ENCODE measurements at regions not wholly inside any gene's neighbourhood (a gene's known extent, or its start where the extent isn't known, plus 50 kb on each side); places are given as distances from the start of the nearest gene placed in this dataset.
"Not testable (repeated sequence)": the region's sequence is repeated elsewhere in the genome, so short reads cannot be mapped to it uniquely, and the experiment has no call there.

DNA sequence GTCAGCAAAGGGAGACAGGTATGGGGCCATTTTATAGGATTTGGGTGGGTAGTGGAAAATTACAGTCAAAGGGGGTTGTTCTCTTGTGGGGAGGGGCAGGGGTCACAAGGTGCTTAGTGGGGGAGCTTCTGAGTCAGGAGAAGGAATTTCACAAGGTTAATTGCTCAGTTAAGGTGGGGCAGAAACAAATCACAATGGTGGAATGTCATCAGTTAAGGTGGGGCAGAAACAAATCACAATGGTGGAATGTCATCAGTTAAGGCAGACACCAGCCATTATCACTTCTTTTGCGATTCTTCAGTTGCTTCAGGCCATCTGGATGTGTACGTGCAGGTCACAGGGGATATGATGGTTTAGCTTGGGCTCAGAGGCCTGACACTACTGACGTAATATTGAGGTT is 1077.6 kb downstream of the DNAJB9 start:
- DNase-seq: not testable (repeated sequence)

DNA sequence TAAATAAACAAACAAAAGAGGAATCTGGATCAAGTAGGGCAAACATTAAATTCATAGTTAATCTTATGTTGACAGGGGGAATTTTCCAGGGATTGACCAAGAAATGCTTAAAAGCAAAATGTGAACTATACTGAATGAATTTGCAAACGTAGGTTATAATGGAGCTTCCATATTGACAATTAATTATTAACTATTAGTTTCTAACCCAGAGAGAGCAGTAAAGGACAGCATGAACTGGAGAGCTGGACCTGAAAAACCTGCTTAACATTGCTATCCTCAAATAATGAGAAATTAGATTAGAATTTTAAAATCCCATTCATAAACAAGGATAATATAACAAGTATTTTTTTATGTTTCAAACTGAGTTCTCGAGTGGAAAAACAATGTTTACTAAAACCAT is 1089.6 kb downstream of the DNAJB9 start:
- DNase-seq: no peak

DNA sequence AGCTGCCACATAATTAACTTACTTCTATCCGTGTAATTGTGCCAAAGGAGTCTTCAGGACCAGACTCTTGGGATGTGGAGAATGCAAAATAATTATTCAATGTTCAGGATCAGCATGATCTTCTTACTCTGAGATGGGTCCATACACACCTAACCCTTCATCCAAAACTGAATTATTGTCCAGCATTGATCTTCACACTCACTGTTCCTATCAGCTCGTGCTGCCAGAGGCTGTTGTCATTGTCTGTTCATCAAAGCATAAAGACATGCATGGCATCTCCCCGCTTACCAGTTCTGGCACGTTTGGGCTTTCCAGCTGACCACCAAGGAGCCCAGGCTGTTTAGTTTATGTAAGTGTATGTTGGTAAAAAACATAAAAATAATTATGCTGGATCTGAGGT is 1090.7 kb downstream of the DNAJB9 start:
- DNase-seq: no peak

DNA sequence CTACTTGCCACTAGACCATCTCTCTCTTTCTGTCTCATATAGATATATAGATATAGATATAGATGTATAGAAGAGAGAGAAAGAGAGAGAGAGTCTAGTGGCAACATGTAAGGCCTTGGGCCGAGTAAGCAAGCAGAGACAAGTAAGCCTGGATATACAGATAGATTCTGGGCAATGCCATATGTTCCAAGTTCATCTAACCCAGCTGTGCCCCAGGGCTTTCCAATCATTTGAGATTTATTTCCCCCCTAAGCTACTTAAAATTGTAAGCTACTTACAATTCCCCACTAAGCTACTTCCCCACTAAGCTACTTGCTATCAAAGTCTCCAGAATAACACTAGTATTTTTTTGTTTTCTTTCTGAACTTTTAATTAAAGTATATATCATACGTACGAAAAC is 1094.1 kb downstream of the DNAJB9 start:
- no peak for DNase-seq

DNA sequence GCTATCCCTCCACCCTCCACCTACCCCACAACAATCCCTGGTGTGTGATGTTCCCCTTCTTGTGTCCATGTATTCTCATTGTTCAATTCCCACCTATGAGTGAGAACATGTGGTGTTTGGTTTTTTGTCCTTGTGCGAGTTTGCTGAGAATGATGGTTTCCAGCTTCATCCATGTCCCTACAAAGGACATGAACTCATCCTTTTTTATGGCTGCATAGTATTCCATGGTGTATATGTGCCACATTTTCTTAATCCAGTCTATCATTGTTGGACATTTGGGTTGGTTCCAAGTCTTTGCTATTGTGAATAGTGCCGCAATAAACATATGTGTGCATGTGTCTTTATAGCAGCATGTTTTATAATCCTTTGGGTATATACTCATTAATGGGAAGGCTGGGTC is 1117.6 kb downstream of the DNAJB9 start:
- DNase-seq: not testable (repeated sequence)

DNA sequence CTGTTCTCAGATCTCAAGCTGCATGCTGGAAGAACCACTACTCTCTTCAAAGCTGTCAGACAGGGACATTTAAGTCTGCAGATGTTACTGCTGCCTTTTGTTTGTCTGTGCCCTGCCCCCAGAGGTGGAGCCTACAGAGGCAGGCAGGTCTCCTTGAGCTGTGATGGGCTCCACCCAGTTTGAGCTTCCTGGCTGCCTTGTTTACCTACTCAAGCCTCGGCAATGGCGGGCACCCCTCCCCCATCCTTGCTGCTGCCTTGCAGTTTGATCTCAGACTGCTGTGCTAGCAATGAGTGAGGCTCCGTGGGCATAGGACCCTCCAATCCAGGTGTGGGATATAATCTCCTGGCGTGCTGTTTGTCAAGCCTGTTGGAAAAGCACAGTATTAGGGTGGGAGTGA is 1122.9 kb downstream of the DNAJB9 start:
- not testable (repeated sequence) for DNase-seq

DNA sequence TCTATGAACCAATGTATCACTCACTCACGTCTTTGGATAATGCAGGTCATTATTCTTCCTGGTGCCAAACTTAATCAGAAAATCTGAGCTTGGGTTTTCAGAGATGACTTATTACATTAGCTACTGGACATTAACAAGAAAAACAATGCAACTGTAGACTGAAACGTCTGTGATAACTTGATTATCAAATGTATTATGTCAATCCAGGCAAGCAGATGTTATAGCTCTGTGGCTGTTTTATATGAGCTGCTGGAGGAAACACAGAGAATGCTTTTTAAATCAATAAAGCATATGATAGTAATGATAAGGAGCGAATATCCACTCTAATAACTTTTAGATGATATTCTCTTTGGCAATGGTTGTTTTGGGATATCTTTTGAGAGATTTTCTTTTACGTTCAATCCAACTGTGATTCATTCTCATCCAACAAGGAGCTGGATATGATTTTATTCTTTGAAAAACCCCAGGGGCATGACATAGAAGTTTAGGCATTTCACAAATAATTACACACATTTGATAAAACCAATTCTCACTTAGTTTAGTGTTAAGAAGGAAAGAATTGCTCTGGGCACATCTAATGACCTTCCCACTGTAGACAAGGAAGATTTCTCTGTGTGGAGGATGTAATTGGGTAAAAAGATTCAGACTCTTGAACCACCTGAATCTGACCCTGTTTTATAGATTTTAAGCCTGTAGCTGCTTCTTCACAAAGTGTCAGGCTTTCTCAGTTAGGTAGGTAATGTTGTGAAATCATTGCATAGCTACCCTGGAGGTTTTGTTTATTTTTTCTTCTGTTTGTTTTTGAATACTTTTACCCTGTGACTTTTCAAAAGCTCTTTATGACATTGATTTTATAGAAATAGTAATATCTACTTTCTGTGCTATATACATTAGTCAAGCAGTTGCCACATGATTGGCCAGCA is 1124.7 kb downstream of the DNAJB9 start:
- no peak for DNase-seq

DNA sequence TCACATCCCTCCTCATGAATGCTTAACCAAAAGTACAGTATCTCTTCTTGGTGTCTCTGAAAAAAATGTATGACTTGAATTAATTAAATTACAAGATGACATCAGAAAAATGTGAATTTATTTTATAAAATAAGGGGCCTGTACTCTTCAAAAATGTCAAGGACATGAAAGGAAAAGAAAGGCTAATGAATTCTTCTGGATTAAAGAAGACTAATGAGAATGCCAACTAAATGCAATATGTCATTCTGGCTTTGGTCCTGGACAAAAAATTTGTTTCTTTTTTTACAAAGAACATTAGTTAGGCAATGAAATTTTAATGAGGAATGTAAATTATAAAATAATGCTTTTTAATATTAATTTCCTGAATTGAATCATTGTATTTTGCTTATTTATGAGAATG is 1125.7 kb downstream of the DNAJB9 start:
- no peak for DNase-seq

DNA sequence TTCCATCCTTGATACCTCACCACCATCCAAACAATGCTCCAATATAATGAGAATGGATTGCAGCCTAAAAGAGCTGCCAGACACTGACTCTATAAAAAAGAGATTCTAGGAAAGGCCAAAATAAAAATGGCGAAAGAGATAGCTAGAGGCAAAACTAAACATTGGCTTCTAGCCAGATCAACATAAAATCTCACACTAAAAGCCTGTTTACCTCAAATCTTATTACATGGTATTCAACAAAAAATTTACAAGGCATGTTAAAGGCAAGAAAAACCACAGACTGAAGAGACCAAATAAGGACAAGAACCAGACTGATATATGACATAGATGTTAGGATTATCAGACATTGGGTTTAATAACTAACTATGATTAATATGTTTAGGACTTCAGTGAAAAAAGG is 1127.0 kb downstream of the DNAJB9 start:
- no peak for DNase-seq

DNA sequence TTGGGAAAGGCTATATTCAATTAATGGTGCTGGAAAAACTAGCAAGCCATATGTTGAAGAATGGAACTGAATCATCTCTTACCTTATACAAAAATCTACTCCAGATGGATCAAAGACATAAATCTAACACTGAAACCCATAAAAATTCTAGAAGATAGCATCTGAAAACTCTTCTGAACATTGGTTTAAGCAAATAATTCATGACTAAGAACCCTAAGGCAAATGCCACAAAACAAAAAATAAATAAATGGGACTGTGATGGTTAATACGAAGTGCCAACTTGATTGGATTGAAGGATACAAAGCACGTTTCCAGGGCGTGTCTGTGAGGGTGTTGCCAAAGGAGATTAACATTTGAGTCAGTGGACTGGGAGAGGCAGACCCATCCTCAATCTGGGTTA is 1130.0 kb downstream of the DNAJB9 start:
- no peak for DNase-seq

DNA sequence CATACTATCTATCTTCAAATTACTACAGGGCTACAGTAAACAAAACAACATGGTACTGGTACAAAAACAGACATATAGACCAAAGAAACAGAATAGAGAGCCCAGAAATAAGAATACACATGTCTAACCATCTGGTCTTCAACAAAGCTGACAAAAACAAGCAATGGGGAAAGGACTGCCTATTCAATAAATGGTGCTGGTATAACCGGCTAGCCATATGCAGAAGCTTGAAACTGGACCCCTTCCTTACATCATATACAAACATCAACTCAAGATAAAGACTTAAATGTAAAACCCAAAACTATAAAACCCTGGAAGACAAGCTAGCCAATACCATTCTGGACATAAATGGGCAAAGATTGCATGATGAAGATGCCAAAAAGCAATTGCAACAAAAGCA is 1143.7 kb downstream of the DNAJB9 start:
- no peak for DNase-seq

DNA sequence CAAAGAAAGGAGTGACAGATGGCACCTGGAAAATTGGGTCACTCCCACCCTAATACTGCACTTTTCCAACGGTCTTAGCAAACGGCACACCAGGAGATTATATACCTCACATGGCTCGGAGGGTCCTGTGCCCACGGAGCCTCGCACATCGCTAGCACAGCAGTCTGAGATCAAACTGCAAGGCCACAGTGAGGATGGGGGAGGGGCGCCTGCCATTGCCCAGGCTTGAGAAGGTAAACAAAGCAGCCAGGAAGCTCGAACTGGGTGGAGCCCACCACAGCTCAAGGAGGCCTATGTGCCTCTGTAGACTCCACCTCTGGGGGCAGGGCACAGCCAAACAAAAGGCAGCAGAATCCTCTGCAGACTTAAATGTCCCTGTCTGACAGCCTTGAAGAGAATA is 1149.7 kb downstream of the DNAJB9 start:
- DNase-seq: not testable (repeated sequence)

DNA sequence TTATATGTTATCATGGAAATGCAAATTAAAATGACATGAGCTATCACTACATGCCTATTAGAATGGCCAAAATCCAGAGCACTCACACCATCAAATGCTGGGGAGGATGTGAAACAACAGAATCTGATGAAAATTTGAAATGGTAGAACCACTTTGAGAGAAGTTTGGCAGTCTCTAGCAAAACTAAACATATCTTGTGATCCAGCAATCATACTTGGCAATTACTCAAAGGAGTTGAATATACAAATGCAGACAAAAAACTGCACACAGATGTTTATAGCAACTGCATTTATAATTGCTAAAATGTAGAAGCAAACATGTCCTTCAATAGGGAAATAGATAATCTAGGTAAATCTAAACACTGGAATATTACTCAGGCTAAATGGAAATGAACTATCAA is 1164.9 kb downstream of the DNAJB9 start:
- DNase-seq: no peak

DNA sequence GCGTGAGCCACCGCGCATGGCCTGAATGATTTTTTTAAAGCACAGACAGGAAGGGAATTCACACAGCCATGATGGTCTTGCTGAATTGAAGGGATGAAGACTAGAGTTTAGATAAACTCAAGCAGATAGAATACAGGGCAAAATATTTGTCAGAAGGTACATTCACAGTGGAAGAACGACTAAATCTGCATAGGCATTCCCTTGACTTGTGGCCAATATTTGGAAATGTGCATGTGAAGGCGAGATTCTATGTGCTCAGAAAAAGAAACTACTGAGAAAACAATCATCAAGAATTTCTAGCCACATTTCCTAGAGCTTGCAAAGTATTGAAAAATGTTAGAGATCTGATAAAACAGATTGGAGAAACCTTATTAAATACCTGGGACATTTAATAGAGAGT is 1166.2 kb downstream of the DNAJB9 start:
- DNase-seq: no peak

DNA sequence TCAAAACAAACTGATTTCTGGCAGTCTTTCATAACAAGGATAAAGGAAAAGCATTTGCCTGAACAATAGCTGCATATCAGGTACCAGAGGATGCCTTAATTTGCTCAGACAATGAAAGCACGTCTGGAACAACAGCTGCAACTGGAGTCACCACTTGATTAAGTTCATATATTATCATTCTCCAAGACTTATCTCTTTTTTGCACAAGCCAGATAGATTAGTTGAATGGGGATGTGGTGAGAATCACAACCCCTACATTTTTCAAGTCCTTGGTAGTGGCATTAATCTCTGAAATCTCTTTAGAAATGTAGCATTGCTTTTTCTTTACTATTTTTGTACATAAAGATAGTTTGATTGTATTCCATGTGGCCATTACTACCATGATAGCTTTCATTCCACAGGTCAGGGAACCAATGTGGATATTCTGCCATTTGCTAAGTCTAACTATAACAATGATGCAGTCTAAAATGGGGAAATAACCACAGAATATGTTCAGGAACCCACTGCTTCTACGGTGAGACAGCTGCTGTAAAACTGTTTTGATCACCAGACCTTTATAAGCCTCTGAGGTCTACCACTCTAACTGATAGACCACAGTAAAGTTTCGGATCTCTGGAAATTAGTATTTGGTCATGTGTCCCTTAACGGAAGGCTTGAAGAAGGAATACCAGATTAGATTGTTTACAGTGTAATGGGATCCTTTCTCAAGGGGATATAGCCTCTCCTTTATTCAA is 1176.2 kb downstream of the DNAJB9 start:
- DNase-seq: no peak

DNA sequence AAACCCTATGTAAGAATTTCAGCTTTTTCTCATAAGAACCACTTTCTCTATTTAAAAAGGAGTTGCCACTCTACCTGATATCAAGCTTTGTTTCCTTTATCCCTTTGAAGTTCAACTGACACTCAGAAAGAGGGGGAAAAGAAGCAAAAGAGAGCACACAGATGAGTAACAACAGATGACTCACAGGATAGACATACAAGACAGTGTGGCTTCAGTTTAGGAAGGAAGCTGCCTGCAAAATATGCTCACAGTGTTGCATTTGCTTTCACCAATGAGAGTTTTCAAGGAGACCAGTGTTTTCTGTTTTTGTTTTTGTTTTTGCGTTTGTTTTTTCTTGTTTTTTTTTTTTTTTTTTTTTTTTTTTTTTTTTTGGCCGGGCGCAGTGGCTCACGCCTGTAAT is 1181.6 kb downstream of the DNAJB9 start:
- DNase-seq: no peak

DNA sequence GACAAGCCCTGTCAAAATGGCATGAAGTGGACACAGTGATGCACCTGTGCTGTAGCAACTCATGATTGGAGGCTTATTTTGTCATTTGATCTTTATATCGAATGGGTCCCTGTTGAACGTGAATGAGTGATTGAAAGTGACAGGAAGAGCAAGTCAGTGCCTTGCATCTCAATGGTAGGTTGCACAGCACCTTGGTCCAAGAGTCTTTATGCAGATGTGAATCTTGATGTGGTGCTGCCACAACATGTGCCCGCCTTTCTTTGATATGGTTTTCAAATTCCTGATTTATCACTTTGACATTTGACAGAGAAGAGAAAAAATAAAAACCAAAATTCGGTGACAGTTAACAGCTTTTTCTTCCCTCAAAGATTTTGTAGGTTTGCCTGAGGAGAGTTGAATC is 1182.4 kb downstream of the DNAJB9 start:
- DNase-seq: no peak

DNA sequence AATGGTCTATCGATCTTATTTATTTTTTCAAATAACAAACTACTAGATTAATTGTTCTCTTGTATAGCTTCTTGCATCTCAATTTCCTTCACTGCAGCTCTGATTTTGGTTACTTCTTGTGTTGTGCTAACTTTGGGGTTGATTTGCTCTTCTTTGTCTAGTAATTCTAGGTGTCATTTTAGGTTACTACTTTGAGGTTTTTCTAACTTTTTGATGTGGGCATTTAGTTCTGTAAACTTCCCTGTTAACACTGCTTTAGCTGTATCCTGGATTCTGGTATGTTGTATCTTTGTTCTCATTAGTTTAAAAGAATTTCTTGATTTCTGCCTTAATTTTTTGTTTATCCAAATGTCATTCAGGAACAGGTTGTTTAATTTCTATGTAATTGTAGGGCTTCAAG is 1188.0 kb downstream of the DNAJB9 start:
- DNase-seq: no peak

DNA sequence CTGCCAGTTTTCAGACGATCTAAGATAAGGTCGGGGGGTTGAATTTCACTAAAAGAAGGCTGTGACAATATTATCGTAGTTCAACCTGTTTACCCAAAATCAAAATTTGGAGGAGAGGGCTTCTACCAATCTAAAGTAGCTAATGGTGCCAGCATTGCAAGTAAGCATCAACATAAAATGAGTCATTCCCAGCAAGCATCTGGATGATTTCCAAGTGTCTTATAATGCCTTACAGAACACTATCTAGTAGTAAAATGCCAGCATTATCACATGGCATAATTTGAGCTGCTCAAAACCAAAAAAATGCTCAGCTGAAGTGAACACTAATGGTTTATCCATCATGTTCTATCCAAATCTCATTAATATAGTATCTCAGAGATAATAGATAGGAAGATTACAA is 1193.9 kb downstream of the DNAJB9 start:
- no peak for DNase-seq

DNA sequence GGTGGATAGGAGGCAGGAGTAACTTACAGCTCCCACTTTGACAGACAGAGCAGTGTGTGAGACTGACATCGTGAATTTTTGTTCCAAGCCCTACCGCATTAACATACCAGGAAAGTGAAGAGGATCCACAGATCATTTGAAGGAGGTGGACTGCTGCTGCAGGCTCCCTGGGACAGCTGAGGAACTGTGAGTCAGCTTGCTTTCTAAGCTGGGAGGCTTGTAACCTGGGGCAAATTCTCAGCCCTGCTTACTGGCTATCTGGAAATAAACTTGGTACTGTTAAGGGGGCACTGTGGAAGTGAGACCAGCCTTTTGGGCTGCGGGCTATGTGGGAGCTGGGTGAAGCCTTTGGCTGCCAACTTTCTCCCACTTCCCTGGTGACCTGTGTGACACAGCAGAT is 1202.5 kb downstream of the DNAJB9 start:
- no peak for DNase-seq

DNA sequence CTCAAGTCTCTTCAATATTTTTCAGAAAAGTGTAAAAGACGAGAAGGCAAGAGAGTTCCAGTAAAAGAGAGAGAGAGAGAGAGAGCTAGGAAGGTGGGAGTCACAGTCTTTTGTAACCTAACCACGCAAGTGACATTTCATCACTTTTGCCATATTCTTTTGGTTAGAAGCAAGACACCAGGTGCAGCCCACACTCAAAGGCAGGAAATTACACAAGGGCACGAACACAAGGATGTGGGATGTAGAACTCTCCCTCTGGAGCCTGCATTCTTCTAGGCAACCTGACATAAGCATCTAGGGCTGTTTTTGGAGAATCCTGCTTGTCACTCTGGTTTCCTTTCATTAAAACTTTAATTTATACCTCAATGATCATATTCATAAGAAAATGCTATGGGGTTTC is 1213.1 kb downstream of the DNAJB9 start:
- DNase-seq: no peak

DNA sequence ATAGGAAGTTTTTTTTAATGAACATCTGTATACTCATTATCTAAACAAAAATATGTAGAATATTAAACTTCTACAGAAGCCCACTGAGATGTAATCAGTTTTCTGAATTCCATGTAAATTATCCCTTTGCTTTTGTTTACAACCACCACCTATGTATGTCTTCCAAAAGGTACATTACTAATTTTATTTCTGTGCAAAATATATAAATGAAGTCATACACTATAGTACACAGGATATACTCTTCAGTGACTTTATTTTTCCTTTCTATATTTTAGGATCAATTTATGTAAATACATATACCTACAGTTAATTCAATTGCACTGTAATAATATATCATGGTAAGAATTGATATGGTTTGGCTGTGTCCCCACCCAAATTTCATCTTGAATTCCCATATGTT is 1236.9 kb downstream of the DNAJB9 start:
- DNase-seq: no peak

DNA sequence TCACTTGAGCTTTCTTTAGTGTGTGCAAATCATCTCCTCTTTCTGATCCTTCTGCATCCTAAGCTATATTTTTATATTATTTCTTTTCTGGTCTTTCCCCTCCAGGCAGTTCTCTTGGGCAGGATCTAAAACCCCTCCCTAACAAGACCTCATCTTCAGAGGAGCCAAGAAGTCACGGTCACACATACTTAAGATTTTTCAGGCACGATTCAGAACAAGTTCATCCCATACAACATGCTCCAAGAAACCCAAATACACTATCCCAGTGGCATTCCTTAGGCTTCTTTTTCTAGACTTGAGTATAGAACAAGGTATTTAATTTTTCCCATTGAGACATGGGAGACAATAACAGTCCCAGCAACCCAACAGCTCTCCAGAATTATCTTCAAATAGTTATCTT is 1251.5 kb downstream of the DNAJB9 start:
- no peak for DNase-seq

DNA sequence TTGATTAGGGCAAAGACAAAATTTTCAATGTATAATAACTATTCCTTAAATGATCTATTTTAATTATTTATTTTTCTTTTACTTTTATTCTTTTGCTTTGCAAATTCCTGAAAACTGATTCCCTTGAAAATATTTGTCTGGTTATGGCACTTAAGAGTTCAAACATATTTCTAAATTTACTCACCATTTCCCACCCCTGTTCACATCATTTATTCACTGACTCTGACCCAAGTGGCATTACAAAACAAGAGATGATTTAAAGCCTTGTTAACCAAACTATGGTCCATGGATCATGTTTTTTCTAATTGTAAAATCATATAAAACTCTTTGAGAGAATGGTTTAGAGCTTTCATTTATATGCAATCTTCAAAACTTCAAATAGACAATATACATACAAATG is 1256.1 kb upstream of the LRRN3 start:
- no peak for DNase-seq
